ENCODE measurements at regions not wholly inside any gene's neighbourhood (a gene's known extent, or its start where the extent isn't known, plus 50 kb on each side); places are given as distances from the start of the nearest gene placed in this dataset.
"Not testable (repeated sequence)": the region's sequence is repeated elsewhere in the genome, so short reads cannot be mapped to it uniquely, and the experiment has no call there.

GRCh38 chr12:59056966-59057365 is 136.7 kb upstream of the LRIG3 start:
- no peak overlapping the region for H3K27ac ChIP-seq (ENCODE audit: low read length)
- H3K9me3 ChIP-seq (replicated peaks; ENCODE audit: insufficient read depth, low read length): no peaks in the 10 kb centered on the region
- TF ChIP-seq EZH2 (optimal IDR thresholded peaks at IDR 0.05; ENCODE audit: low read depth, low read length): no peak
- no peak for TF ChIP-seq CTCF (IDR thresholded peaks at IDR 0.05; ENCODE audit: low read length)
- TF ChIP-seq EZH2phosphoT487 (IDR thresholded peaks at IDR 0.05; ENCODE audit: low read length): no peak
- H4K20me1 ChIP-seq (ENCODE audit: insufficient read depth, low read length): no peaks in the 10 kb centered on the region
- H3K36me3 ChIP-seq (replicated peaks; ENCODE audit: insufficient read depth, low read length): no peaks in the 10 kb centered on the region
- DNase-seq: no peak
- H3K27me3 ChIP-seq (replicated peaks; ENCODE audit: insufficient read depth, low read length): no peaks in the 10 kb centered on the region
- no peaks in the 10 kb centered on the region for H3K9me2 ChIP-seq (replicated peaks; ENCODE audit: insufficient read depth, low read length)
- peaks cover 11% of the 10 kb centered on the region for H3K4me1 ChIP-seq (ENCODE audit: low read length)
- H3F3A ChIP-seq (ENCODE audit: insufficient read depth, low read length): no peaks in the 10 kb centered on the region
- no peak overlapping the region for H3K4me2 ChIP-seq (ENCODE audit: low read depth, low read length)
- H3K9ac ChIP-seq (ENCODE audit: low read length): no peak overlapping the region
- H3K79me2 ChIP-seq (ENCODE audit: low read length): no peaks in the 10 kb centered on the region
- no peak overlapping the region for H2AFZ ChIP-seq (ENCODE audit: low read length)
- H3K4me3 ChIP-seq (ENCODE audit: low read length): no peak overlapping the region

- no peaks in the 10 kb centered on the region for H3K9me3 ChIP-seq (replicated peaks; ENCODE audit: insufficient read depth, low read length)
- no peaks in the 10 kb centered on the region for H4K20me1 ChIP-seq (ENCODE audit: insufficient read depth, low read length)
- H3K79me2 ChIP-seq (ENCODE audit: low read length): no peaks in the 10 kb centered on the region
- H3K4me3 ChIP-seq (ENCODE audit: low read length): no peak overlapping the region
- H3K9me2 ChIP-seq (replicated peaks; ENCODE audit: insufficient read depth, low read length): no peaks in the 10 kb centered on the region
- H2AFZ ChIP-seq (ENCODE audit: low read length): no peak overlapping the region
- H3K27ac ChIP-seq (ENCODE audit: low read length): no peak overlapping the region
- H3K4me1 ChIP-seq (ENCODE audit: low read length): peaks cover 11% of the 10 kb centered on the region
- H3K4me2 ChIP-seq (ENCODE audit: low read depth, low read length): peak overlapping the region; percentile 5; the same call in 1 of the 2 replicates
- TF ChIP-seq EZH2phosphoT487 (IDR thresholded peaks at IDR 0.05; ENCODE audit: low read length) (no peak), CTCF (IDR thresholded peaks at IDR 0.05; ENCODE audit: low read length) (no peak), EZH2 (optimal IDR thresholded peaks at IDR 0.05; ENCODE audit: low read depth, low read length) (no peak)
- no peaks in the 10 kb centered on the region for H3F3A ChIP-seq (ENCODE audit: insufficient read depth, low read length)
- no peak overlapping the region for H3K9ac ChIP-seq (ENCODE audit: low read length)
- no peaks in the 10 kb centered on the region for H3K36me3 ChIP-seq (replicated peaks; ENCODE audit: insufficient read depth, low read length)
- no peaks in the 10 kb centered on the region for H3K27me3 ChIP-seq (replicated peaks; ENCODE audit: insufficient read depth, low read length)
- DNase-seq: peak; percentile 36
These were observed 135.0 kb upstream of the LRIG3 start for GRCh38 chr12:59055204-59055860.

GRCh38 chr12:59053266-59053899 is 133.1 kb upstream of the LRIG3 start:
- H3K36me3 ChIP-seq (replicated peaks; ENCODE audit: insufficient read depth, low read length); H3K9ac ChIP-seq (ENCODE audit: low read length); H2AFZ ChIP-seq (ENCODE audit: low read length); H3K79me2 ChIP-seq (ENCODE audit: low read length); H3K4me3 ChIP-seq (ENCODE audit: low read length); H3K9me2 ChIP-seq (replicated peaks; ENCODE audit: insufficient read depth, low read length); H4K20me1 ChIP-seq (ENCODE audit: insufficient read depth, low read length); H3K4me2 ChIP-seq (ENCODE audit: low read depth, low read length); H3K27me3 ChIP-seq (replicated peaks; ENCODE audit: insufficient read depth, low read length); DNase-seq; H3K27ac ChIP-seq (ENCODE audit: low read length); H3K9me3 ChIP-seq (replicated peaks; ENCODE audit: insufficient read depth, low read length); H3F3A ChIP-seq (ENCODE audit: insufficient read depth, low read length): not testable (repeated sequence)
- H3K4me1 ChIP-seq (ENCODE audit: low read length): peaks cover 11% of the 10 kb centered on the region

All from MM.1S (cell line).